Large intestine (tissue), 3 donors: ENCODE measurements at regions not wholly inside any gene's neighbourhood (a gene's known extent, or its start where the extent isn't known, plus 50 kb on each side); places are given as distances from the start of the nearest gene placed in this dataset.
"Not testable (repeated sequence)": the region's sequence is repeated elsewhere in the genome, so short reads cannot be mapped to it uniquely, and the experiment has no call there.

ENCODE experiments used
- DNase-seq, 2 donors: peaks; one replicate each; pipeline versions ENCODE4 v3.0.0 to v3.0.0-alpha.2; 2013
- H3K27ac ChIP-seq: one replicate; pipeline ENCODE4 v1.5.1; 2013; ENCODE audit warnings: low read length
- H3K27me3 ChIP-seq: 2 replicates; pipeline ENCODE4 v1.6.1; 2013; ENCODE audit warnings: low read length; ENCODE audit not compliant: control insufficient read depth, insufficient read depth
- H3K36me3 ChIP-seq: 2 replicates; pipeline ENCODE4 v1.6.1; 2013; ENCODE audit warnings: low read length; ENCODE audit not compliant: control insufficient read depth, insufficient read depth
- H3K4me1 ChIP-seq: one replicate; pipeline ENCODE4 v1.6.1; 2013; ENCODE audit warnings: low read length; ENCODE audit not compliant: control insufficient read depth, insufficient read depth
- H3K4me3 ChIP-seq: one replicate; pipeline ENCODE4 v1.5.1; 2013; ENCODE audit warnings: low read length
- H3K9me3 ChIP-seq: one replicate; pipeline ENCODE4 v1.6.1; 2013; ENCODE audit warnings: mild to moderate bottlenecking, low read depth, low read length, moderate library complexity; ENCODE audit not compliant: control insufficient read depth
- WGBS: methylation state at CpG from one replicate; pipeline ENCODE4 v1.1.5; 2013; ENCODE audit warnings: low lambda C conversion rate; ENCODE audit not compliant: insufficient coverage; 5-methylcytosine and 5-hydroxymethylcytosine counted together

DNA sequence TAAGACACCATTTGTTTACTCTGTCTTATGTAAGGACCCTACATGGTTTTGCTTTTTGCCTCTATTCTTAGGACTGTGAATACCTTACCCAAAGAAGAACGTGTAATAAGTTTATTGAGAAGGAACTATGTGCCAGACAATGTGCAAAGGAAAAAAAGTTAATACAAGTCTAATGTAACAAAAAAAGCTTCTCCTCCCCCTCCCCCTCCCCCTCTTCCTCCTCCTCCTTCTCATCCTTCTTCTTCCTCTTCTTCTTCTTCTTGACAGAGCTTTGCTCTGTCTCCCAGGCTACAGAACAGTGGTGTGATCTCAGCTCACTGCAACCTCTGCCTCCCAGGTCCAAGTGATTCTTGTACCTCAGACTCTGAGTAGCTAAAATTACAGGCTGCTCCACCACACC lies 50.9 kb upstream of the MITF start:
- WGBS: 58% methylated on average over 1 of the region's 1 CpG
- H3K4me1 ChIP-seq: no peaks in the 10 kb centered on the region
- peaks cover 3% of the 10 kb centered on the region for H3K27me3 ChIP-seq
- no peaks in the 10 kb centered on the region for H3K36me3 ChIP-seq
- H3K27ac ChIP-seq: no peak overlapping the region
- no peaks in the 10 kb centered on the region for H3K9me3 ChIP-seq
- no peak for DNase-seq
- no peak overlapping the region for H3K4me3 ChIP-seq

GRCh38 chr3:69687641-69688040 lies 51.6 kb upstream of the MITF start:
- Histone ChIP-seq H3K27ac (no peak overlapping the region), H3K4me3 (no peak overlapping the region), H3K36me3 (no peaks in the 10 kb centered on the region), H3K9me3 (no peaks in the 10 kb centered on the region), H3K4me1 (no peaks in the 10 kb centered on the region), H3K27me3 (peaks cover 3% of the 10 kb centered on the region)
- DNase-seq: no peak
- 60% methylated on average over 1 of the region's 5 CpGs for WGBS

GRCh38 chr3:69686056-69686455 lies 53.2 kb upstream of the MITF start:
- Histone ChIP-seq H3K4me1 (no peaks in the 10 kb centered on the region), H3K4me3 (no peak overlapping the region), H3K9me3 (no peaks in the 10 kb centered on the region), H3K27ac (no peak overlapping the region), H3K27me3 (peaks cover 3% of the 10 kb centered on the region), H3K36me3 (no peaks in the 10 kb centered on the region)
- DNase-seq: no peak
- WGBS: no CpG with 5 or more reads among the region's 3 CpGs

DNA sequence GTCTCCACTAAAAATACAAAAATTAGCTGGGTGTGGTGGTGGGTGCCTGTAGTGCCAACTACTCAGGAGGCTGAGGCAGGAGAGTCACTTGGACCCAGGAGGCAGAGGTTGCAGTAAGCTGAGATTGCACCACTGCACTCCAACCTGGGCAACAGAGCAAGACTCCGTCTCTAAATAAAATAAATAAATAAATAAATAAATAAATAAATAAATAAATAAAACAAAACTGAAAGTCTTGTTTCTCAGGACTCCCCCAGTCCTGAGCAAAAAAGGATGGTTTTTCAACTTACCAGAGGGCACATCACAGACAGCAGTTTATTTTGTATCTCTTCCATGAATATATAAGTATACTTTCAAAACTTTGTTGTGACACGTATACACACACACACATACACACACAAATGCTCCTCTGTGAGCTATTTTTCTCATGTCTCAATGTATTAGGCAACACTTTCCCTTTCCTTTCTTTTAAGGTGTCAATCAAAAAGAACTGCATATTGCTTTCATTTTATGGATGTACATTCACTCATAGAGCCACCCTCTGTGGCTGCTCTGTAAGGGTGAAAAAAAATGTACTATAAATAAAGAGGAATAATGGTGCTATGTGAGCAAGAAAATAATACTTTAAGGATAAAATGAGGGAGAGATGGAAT lies 54.8 kb upstream of the MITF start:
- Histone ChIP-seq H3K4me3 (no peak overlapping the region), H3K27ac (no peak overlapping the region), H3K27me3 (no peaks in the 10 kb centered on the region), H3K36me3 (no peaks in the 10 kb centered on the region), H3K4me1 (no peaks in the 10 kb centered on the region), H3K9me3 (no peaks in the 10 kb centered on the region)
- WGBS: 100% methylated on average over 1 of the region's 2 CpGs
- DNase-seq: no peak

GRCh38 chr3:69683082-69683806 lies 56.0 kb upstream of the MITF start:
- 40% methylated on average over 1 of the region's 4 CpGs for WGBS
- Histone ChIP-seq H3K27me3 (no peaks in the 10 kb centered on the region), H3K36me3 (no peaks in the 10 kb centered on the region), H3K9me3 (no peaks in the 10 kb centered on the region), H3K4me3 (no peak overlapping the region), H3K27ac (no peak overlapping the region), H3K4me1 (no peaks in the 10 kb centered on the region)
- DNase-seq: no peak

GRCh38 chr3:69677456-69677855 lies 61.8 kb upstream of the MITF start:
- not testable (repeated sequence) for H3K4me1 ChIP-seq, H3K4me3 ChIP-seq
- no CpG with 5 or more reads among the region's 30 CpGs for WGBS

GRCh38 chr3:69675786-69676530 lies 63.3 kb upstream of the MITF start:
- Histone ChIP-seq H3K4me1 (no peaks in the 10 kb centered on the region), H3K27me3 (no peaks in the 10 kb centered on the region), H3K36me3 (no peaks in the 10 kb centered on the region), H3K4me3 (no peak overlapping the region), H3K9me3 (no peaks in the 10 kb centered on the region), H3K27ac (no peak overlapping the region)
- no peak for DNase-seq
- 80% methylated on average over 1 of the region's 6 CpGs for WGBS

More at GRCh38 chr3:69677456-69677855, 61.8 kb upstream of the MITF start:
- H3K27me3 ChIP-seq, H3K9me3 ChIP-seq, DNase-seq, H3K27ac ChIP-seq, H3K36me3 ChIP-seq: not testable (repeated sequence)

DNA sequence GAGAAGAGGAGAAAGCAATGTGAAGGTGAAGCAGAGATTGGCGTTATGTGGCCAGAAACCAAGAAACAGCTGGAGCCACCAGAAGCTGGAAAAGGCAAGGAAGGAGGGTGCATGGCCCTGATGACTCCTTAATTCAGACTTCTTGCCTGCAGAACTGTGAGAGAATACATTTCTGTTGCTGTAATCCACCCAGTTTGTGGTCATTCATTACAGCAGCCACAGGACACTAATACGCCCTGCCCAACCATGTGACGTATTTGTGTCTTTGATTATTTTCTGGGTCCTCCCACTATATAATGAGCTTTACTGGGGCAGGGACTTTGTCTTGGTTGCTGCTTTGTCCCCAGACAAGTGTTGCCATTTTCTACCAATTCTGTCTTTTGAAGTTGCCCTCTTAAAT lies 64.5 kb upstream of the MITF start:
- no CpG with 5 or more reads among the region's 3 CpGs for WGBS
- Histone ChIP-seq H3K27ac (no peak overlapping the region), H3K4me3 (no peak overlapping the region), H3K9me3 (no peaks in the 10 kb centered on the region), H3K27me3 (no peaks in the 10 kb centered on the region), H3K4me1 (no peaks in the 10 kb centered on the region), H3K36me3 (no peaks in the 10 kb centered on the region)
- DNase-seq: no peak

DNA sequence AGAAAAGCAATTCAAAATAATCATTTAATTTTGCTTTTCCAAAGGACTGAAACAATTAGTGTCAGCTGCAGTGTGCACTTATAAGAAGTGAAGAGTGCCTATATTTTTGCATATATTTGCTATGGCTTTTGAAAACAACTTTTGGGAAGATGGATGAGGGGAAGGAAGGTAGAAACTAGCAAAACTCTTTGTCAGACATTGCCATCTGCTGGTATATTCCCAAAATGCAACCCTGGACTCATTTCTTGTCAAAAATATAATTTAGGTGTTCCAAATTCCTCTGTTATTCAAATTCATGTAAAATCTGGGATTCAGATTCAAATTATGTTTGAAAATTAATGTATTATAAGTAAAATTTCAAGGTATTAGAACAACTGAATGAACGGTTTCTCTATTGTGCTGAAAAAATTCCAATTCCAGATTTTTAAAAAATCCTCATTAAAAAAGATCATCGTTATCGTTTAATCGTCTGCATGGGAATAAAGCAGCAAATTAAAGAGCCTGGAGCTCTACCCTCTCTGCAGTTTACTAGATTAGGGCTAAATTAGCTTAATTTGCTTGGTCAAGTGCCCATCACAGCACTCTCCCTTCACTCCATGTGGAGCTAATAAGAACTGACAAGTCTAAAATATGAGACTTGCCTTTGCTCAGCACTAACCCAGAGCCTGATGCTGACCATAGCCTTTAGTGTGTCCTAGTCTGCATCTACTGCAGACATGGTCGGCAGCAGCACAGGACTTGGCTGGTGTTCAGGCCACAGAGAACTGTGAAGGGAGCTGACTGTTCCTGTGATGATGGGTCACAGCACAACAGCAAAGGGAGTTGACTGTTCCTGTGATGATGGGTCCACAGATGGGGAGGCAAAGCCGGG lies 67.9 kb upstream of the MITF start:
- Histone ChIP-seq H3K4me1 (no peaks in the 10 kb centered on the region), H3K36me3 (no peaks in the 10 kb centered on the region), H3K9me3 (no peaks in the 10 kb centered on the region), H3K4me3 (no peak overlapping the region), H3K27ac (no peak overlapping the region), H3K27me3 (no peaks in the 10 kb centered on the region)
- DNase-seq: no peak
- WGBS: 62% methylated on average over 2 of the region's 6 CpGs

DNA sequence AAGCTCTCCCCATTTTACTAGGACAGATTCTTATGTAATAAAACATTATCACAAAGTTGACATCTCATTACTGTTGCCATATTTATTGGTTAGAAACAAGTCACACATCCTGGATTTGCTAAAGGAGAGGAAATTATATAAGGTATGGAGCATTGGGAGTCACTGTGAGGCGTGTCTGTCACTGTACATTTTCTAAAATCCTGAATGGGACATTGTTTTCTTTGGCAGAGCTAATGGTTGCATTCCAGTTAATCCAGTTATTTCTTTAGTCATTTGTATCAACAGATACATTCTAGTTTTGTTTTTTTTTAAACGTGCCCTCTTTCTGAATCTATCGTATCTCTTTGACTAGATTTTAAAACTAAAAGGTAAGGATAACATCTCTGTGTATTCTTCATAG lies 70.2 kb upstream of the MITF start:
- no peaks in the 10 kb centered on the region for H3K9me3 ChIP-seq
- no CpG with 5 or more reads among the region's 3 CpGs for WGBS

More for the DNA sequence above, 70.2 kb upstream of the MITF start:
- no peak for DNase-seq
- Histone ChIP-seq H3K27ac (no peak overlapping the region), H3K27me3 (no peaks in the 10 kb centered on the region), H3K36me3 (no peaks in the 10 kb centered on the region), H3K4me1 (no peaks in the 10 kb centered on the region), H3K4me3 (no peak overlapping the region)
